Putamen (tissue), 1 donor: ENCODE measurements at regions not wholly inside any gene's neighbourhood (a gene's known extent, or its start where the extent isn't known, plus 50 kb on each side); places are given as distances from the start of the nearest gene placed in this dataset.

Experiments used
- DNase-seq: peaks from one replicate; pipeline ENCODE4 v3.0.0-alpha.2; 2016; ENCODE audit warnings: low spot score

GRCh38 chr9:89768650-89769071 is 163.8 kb downstream of the GADD45G start:
- DNase-seq: no peak

GRCh38 chr9:89770531-89771174 is 165.8 kb downstream of the GADD45G start:
- no peak for DNase-seq

- DNase-seq: no peak
Observed at GRCh38 chr9:89771205-89771604, 166.4 kb downstream of the GADD45G start.

- DNase-seq: no peak
Observed at GRCh38 chr9:89773170-89773569, 168.4 kb downstream of the GADD45G start.

GRCh38 chr9:89774858-89775370 is 170.1 kb downstream of the GADD45G start:
- no peak for DNase-seq

- DNase-seq: no peak
Observed at GRCh38 chr9:89775641-89776040, 170.8 kb downstream of the GADD45G start.

GRCh38 chr9:89776795-89777525 is 172.1 kb downstream of the GADD45G start:
- no peak for DNase-seq

GRCh38 chr9:89777544-89777943 is 172.7 kb downstream of the GADD45G start:
- DNase-seq: no peak

- no peak for DNase-seq
Observed at GRCh38 chr9:89778100-89779090, 173.6 kb downstream of the GADD45G start.

GRCh38 chr9:89779405-89780203 is 174.8 kb downstream of the GADD45G start:
- no peak for DNase-seq

GRCh38 chr9:89780959-89781358 is 176.1 kb downstream of the GADD45G start:
- no peak for DNase-seq

- no peak for DNase-seq
Observed at GRCh38 chr9:89781838-89782540, 177.2 kb downstream of the GADD45G start.

GRCh38 chr9:89786655-89787054 is 181.8 kb downstream of the GADD45G start:
- peak; percentile 39 for DNase-seq

- DNase-seq: no peak
Observed at GRCh38 chr9:89787595-89787994, 182.8 kb downstream of the GADD45G start.

GRCh38 chr9:89788434-89788833 is 183.6 kb downstream of the GADD45G start:
- no peak for DNase-seq

GRCh38 chr9:89789922-89790510 is 185.2 kb downstream of the GADD45G start:
- no peak for DNase-seq

- DNase-seq: no peak
Observed at GRCh38 chr9:89790542-89791109, 185.8 kb downstream of the GADD45G start.

- no peak for DNase-seq
Observed at GRCh38 chr9:89791754-89792153, 186.9 kb downstream of the GADD45G start.

- no peak for DNase-seq
Observed at GRCh38 chr9:89792189-89793123, 187.6 kb downstream of the GADD45G start.
